ENCODE measurements at regions not wholly inside any gene's neighbourhood (a gene's known extent, or its start where the extent isn't known, plus 50 kb on each side); places are given as distances from the start of the nearest gene placed in this dataset.
"Not testable (repeated sequence)": the region's sequence is repeated elsewhere in the genome, so short reads cannot be mapped to it uniquely, and the experiment has no call there.

GRCh38 chr6:86683132-86683908 lies 254.0 kb upstream of the HTR1E start:
- Histone ChIP-seq H3K9me3 (ENCODE audit: control insufficient read depth, low read length) (no peaks in the 10 kb centered on the region), H3K27me3 (ENCODE audit: control insufficient read depth, insufficient read depth, low read length) (no peaks in the 10 kb centered on the region), H3K36me3 (ENCODE audit: control insufficient read depth, insufficient read depth, low read length) (no peaks in the 10 kb centered on the region), H3K4me3 (ENCODE audit: low read length) (no peak overlapping the region), H3K4me1 (ENCODE audit: control insufficient read depth, insufficient read depth, low read length) (no peaks in the 10 kb centered on the region), H3K9ac (ENCODE audit: low read length) (no peak overlapping the region)

GRCh38 chr6:86682297-86682696 lies 255.0 kb upstream of the HTR1E start:
- Histone ChIP-seq H3K4me1 (ENCODE audit: control insufficient read depth, insufficient read depth, low read length) (no peaks in the 10 kb centered on the region), H3K36me3 (ENCODE audit: control insufficient read depth, insufficient read depth, low read length) (no peaks in the 10 kb centered on the region), H3K9ac (ENCODE audit: low read length) (no peak overlapping the region), H3K4me3 (ENCODE audit: low read length) (no peak overlapping the region), H3K27me3 (ENCODE audit: control insufficient read depth, insufficient read depth, low read length) (no peaks in the 10 kb centered on the region), H3K9me3 (ENCODE audit: control insufficient read depth, low read length) (no peaks in the 10 kb centered on the region)

GRCh38 chr6:86681140-86681539 lies 256.2 kb upstream of the HTR1E start:
- not testable (repeated sequence) for H3K27me3 ChIP-seq (ENCODE audit: control insufficient read depth, insufficient read depth, low read length); H3K9ac ChIP-seq (ENCODE audit: low read length); H3K9me3 ChIP-seq (ENCODE audit: control insufficient read depth, low read length); H3K4me3 ChIP-seq (ENCODE audit: low read length); H3K36me3 ChIP-seq (ENCODE audit: control insufficient read depth, insufficient read depth, low read length); H3K4me1 ChIP-seq (ENCODE audit: control insufficient read depth, insufficient read depth, low read length)

- H3K4me1 ChIP-seq (ENCODE audit: control insufficient read depth, insufficient read depth, low read length); H3K27me3 ChIP-seq (ENCODE audit: control insufficient read depth, insufficient read depth, low read length); H3K9ac ChIP-seq (ENCODE audit: low read length); H3K36me3 ChIP-seq (ENCODE audit: control insufficient read depth, insufficient read depth, low read length); H3K9me3 ChIP-seq (ENCODE audit: control insufficient read depth, low read length); H3K4me3 ChIP-seq (ENCODE audit: low read length): not testable (repeated sequence)
These were observed 265.2 kb upstream of the HTR1E start for GRCh38 chr6:86672125-86672524.

DNA sequence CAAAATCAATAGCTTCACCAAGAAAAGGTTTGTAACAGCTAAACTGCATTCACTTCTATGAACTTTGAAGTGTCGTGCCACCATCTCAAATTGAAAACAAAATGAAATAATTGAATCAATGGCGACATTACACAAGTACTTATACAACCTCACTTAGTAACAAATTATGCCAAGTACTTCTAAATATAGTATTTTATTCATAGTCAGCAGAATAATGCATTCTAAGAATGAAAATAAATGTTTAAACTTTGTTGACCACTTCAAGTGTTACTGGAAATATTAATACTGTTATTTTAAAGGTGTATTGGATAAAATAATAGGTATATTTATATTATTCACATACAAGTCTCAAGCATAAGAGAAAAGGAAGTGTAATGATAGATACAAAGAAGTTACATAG lies 280.1 kb upstream of the HTR1E start:
- H3K9ac ChIP-seq (ENCODE audit: low read length) = no peak overlapping the region
- no peaks in the 10 kb centered on the region for H3K4me1 ChIP-seq (ENCODE audit: control insufficient read depth, insufficient read depth, low read length)
- H3K27me3 ChIP-seq (ENCODE audit: control insufficient read depth, insufficient read depth, low read length) = no peaks in the 10 kb centered on the region
- no peaks in the 10 kb centered on the region for H3K9me3 ChIP-seq (ENCODE audit: control insufficient read depth, low read length)
- no peaks in the 10 kb centered on the region for H3K36me3 ChIP-seq (ENCODE audit: control insufficient read depth, insufficient read depth, low read length)
- no peak overlapping the region for H3K4me3 ChIP-seq (ENCODE audit: low read length)

DNA sequence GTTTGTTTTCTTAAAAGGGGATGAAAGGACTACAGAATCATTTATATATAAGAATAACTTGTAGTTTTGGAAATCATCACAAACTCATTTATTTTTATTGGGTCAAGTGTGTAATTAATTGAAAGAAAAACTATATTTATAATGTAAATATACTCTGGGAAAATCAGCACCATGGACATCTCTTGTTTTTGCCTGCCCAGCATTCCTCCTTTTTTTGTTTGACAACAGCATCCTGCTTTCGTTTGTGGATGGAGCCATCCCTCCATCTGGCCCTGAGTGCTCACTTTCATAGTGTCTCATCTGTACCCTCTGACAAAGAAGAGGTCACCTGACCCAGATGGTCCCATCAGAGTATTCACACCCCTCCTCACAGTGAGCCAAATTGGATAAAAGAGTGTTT lies 308.2 kb upstream of the HTR1E start:
- H3K9me3 ChIP-seq (ENCODE audit: control insufficient read depth, low read length) = no peaks in the 10 kb centered on the region
- no peak overlapping the region for H3K4me3 ChIP-seq (ENCODE audit: low read length)
- H3K9ac ChIP-seq (ENCODE audit: low read length) = no peak overlapping the region
- no peaks in the 10 kb centered on the region for H3K36me3 ChIP-seq (ENCODE audit: control insufficient read depth, insufficient read depth, low read length)
- no peaks in the 10 kb centered on the region for H3K27me3 ChIP-seq (ENCODE audit: control insufficient read depth, insufficient read depth, low read length)
- no peaks in the 10 kb centered on the region for H3K4me1 ChIP-seq (ENCODE audit: control insufficient read depth, insufficient read depth, low read length)

GRCh38 chr6:86619428-86619827 lies 317.9 kb upstream of the HTR1E start:
- Histone ChIP-seq H3K9me3 (ENCODE audit: control insufficient read depth, low read length) (no peaks in the 10 kb centered on the region), H3K4me3 (ENCODE audit: low read length) (no peak overlapping the region), H3K4me1 (ENCODE audit: control insufficient read depth, insufficient read depth, low read length) (no peaks in the 10 kb centered on the region), H3K27me3 (ENCODE audit: control insufficient read depth, insufficient read depth, low read length) (no peaks in the 10 kb centered on the region), H3K9ac (ENCODE audit: low read length) (no peak overlapping the region), H3K36me3 (ENCODE audit: control insufficient read depth, insufficient read depth, low read length) (no peaks in the 10 kb centered on the region)

- Histone ChIP-seq H3K36me3 (ENCODE audit: control insufficient read depth, insufficient read depth, low read length) (no peaks in the 10 kb centered on the region), H3K4me3 (ENCODE audit: low read length) (no peak overlapping the region), H3K9ac (ENCODE audit: low read length) (no peak overlapping the region), H3K9me3 (ENCODE audit: control insufficient read depth, low read length) (no peaks in the 10 kb centered on the region), H3K4me1 (ENCODE audit: control insufficient read depth, insufficient read depth, low read length) (no peaks in the 10 kb centered on the region), H3K27me3 (ENCODE audit: control insufficient read depth, insufficient read depth, low read length) (no peaks in the 10 kb centered on the region)
These were observed 322.0 kb upstream of the HTR1E start for GRCh38 chr6:86615299-86615698.

GRCh38 chr6:86609549-86610388 lies 327.6 kb upstream of the HTR1E start:
- Histone ChIP-seq H3K9me3 (ENCODE audit: control insufficient read depth, low read length) (no peaks in the 10 kb centered on the region), H3K36me3 (ENCODE audit: control insufficient read depth, insufficient read depth, low read length) (no peaks in the 10 kb centered on the region), H3K4me1 (ENCODE audit: control insufficient read depth, insufficient read depth, low read length) (no peaks in the 10 kb centered on the region), H3K27me3 (ENCODE audit: control insufficient read depth, insufficient read depth, low read length) (no peaks in the 10 kb centered on the region), H3K9ac (ENCODE audit: low read length) (no peak overlapping the region), H3K4me3 (ENCODE audit: low read length) (no peak overlapping the region)

DNA sequence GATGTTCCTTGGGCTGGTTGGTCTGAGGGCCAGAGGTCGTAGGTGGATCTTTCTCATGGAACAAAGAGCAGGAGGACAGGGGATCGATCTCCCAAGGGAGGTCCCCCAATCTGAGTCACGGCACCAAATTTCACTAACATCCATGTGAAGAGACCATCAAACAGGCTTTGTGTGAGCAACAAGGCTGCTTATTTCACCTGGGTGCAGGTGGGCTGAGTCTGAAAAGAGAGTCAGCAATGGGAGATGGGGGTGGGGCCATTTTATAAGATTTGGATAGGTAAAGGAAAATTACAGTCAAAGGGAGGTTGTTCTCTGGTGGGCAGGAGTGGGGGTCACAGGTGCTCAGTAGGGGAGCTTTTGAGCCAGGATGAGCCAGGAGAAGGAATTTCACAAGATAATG lies 334.0 kb upstream of the HTR1E start:
- not testable (repeated sequence) for H3K9ac ChIP-seq (ENCODE audit: low read length); H3K9me3 ChIP-seq (ENCODE audit: control insufficient read depth, low read length); H3K27me3 ChIP-seq (ENCODE audit: control insufficient read depth, insufficient read depth, low read length); H3K36me3 ChIP-seq (ENCODE audit: control insufficient read depth, insufficient read depth, low read length); H3K4me1 ChIP-seq (ENCODE audit: control insufficient read depth, insufficient read depth, low read length); H3K4me3 ChIP-seq (ENCODE audit: low read length)

GRCh38 chr6:86602093-86602492 lies 335.2 kb upstream of the HTR1E start:
- H3K9me3 ChIP-seq (ENCODE audit: control insufficient read depth, low read length); H3K36me3 ChIP-seq (ENCODE audit: control insufficient read depth, insufficient read depth, low read length); H3K4me3 ChIP-seq (ENCODE audit: low read length); H3K27me3 ChIP-seq (ENCODE audit: control insufficient read depth, insufficient read depth, low read length); H3K4me1 ChIP-seq (ENCODE audit: control insufficient read depth, insufficient read depth, low read length); H3K9ac ChIP-seq (ENCODE audit: low read length): not testable (repeated sequence)

- H3K9ac ChIP-seq (ENCODE audit: low read length); H3K27me3 ChIP-seq (ENCODE audit: control insufficient read depth, insufficient read depth, low read length); H3K4me3 ChIP-seq (ENCODE audit: low read length); H3K9me3 ChIP-seq (ENCODE audit: control insufficient read depth, low read length); H3K4me1 ChIP-seq (ENCODE audit: control insufficient read depth, insufficient read depth, low read length); H3K36me3 ChIP-seq (ENCODE audit: control insufficient read depth, insufficient read depth, low read length): not testable (repeated sequence)
These were observed 338.4 kb upstream of the HTR1E start for GRCh38 chr6:86598969-86599368.
